CD4-positive, alpha-beta memory T cell (primary cell): ENCODE measurements at regions not wholly inside any gene's neighbourhood (a gene's known extent, or its start where the extent isn't known, plus 50 kb on each side); places are given as distances from the start of the nearest gene placed in this dataset.

Source experiments
- CTCF ChIA-PET: fragments of 350-600 bp; sonication (Branson Sonifier 250); formaldehyde crosslinking; loops from one replicate; lab custom pipeline; 2021; ENCODE audit warnings: inconsistent platforms; ENCODE audit not compliant: partially characterized antibody; lab: Charles Lee
- POLR2A ChIA-PET: fragments of 350-600 bp; sonication (Branson Sonifier 250); formaldehyde crosslinking; loops from one replicate; lab custom pipeline; 2021; ENCODE audit not compliant: partially characterized antibody; lab: Charles Lee
- DNase-seq, 5 donors: peaks; one replicate each; pipeline versions ENCODE4 v3.0.0 to v3.0.0-alpha.2; 2020 to 2022; ENCODE audit warnings: mixed read lengths in 1 of 5
- H3K27ac ChIP-seq: one replicate; pipeline ENCODE4 v1.7.0; 2013; ENCODE audit warnings: low read depth, low read length
- H3K27me3 ChIP-seq: 2 replicates; pipeline ENCODE4 v1.7.0; 2013; ENCODE audit warnings: mild to moderate bottlenecking, low read length, moderate library complexity; ENCODE audit not compliant: insufficient read depth
- H3K36me3 ChIP-seq: 2 replicates; pipeline ENCODE4 v1.7.0; 2013; ENCODE audit warnings: mild to moderate bottlenecking, low read length, moderate library complexity; ENCODE audit not compliant: insufficient read depth
- H3K4me1 ChIP-seq: 2 replicates; pipeline ENCODE4 v1.7.0; 2013; ENCODE audit warnings: mild to moderate bottlenecking, low read length, moderate library complexity; ENCODE audit not compliant: insufficient read depth
- H3K4me3 ChIP-seq, 2 donors: one replicate each; pipeline ENCODE4 v1.7.0; 2013; ENCODE audit warnings: low read length in 2 of 2, mild to moderate bottlenecking in 1 of 2
- H3K9me3 ChIP-seq, 2 donors: one replicate each; pipeline ENCODE4 v1.7.0; 2013; ENCODE audit warnings: low read length in 2 of 2, control low read depth in 1 of 2; ENCODE audit not compliant: control insufficient read depth in 1 of 2
- H3K27ac Mint-ChIP-seq, 7 donors: one replicate each; pipeline ENCODE4 v1.8.0; 2020 to 2021; ENCODE audit warnings: mixed read lengths in 7 of 7, mild to moderate bottlenecking in 6 of 7, inconsistent platforms in 3 of 7, moderate library complexity in 3 of 7
- H3K27me3 Mint-ChIP-seq, 2 donors: one replicate each; pipeline ENCODE4 v1.8.0; 2020 to 2021; ENCODE audit warnings: mixed read lengths in 2 of 2
- H3K36me3 Mint-ChIP-seq, 2 donors: one replicate each; pipeline ENCODE4 v1.8.0; 2020 to 2021; ENCODE audit warnings: mixed read lengths in 2 of 2, inconsistent platforms in 1 of 2, mild to moderate bottlenecking in 1 of 2
- H3K4me1 Mint-ChIP-seq, 4 donors: one replicate each; pipeline ENCODE4 v1.8.0; 2020 to 2021; ENCODE audit warnings: mixed read lengths in 4 of 4, mild to moderate bottlenecking in 1 of 4
- H3K4me3 Mint-ChIP-seq, 8 donors: one replicate each; pipeline ENCODE4 v1.8.0; 2020 to 2021; ENCODE audit warnings: mixed read lengths in 8 of 8, mild to moderate bottlenecking in 7 of 8, moderate library complexity in 6 of 8, inconsistent platforms in 3 of 8
- H3K9me3 Mint-ChIP-seq, 8 donors: one replicate each; pipeline ENCODE4 v1.8.0; 2020 to 2021; ENCODE audit warnings: mixed read lengths in 8 of 8, mild to moderate bottlenecking in 5 of 8, inconsistent platforms in 3 of 8, moderate library complexity in 1 of 8
- intact Hi-C: fragments of 100-400 bp; cut with micrococcal nuclease; formaldehyde crosslinking; loops from one replicate; pipeline ENCODE4 v1.15.1; 2023

GRCh38 chr2:133753665-133754064 lies 185.4 kb upstream of the NCKAP5 start:
- Histone ChIP-seq H3K36me3 (no peaks in the 10 kb centered on the region), H3K9me3 (no peaks in the 10 kb centered on the region), H3K4me3 (no peak overlapping the region), H3K4me1 (no peaks in the 10 kb centered on the region), H3K27me3 (no peaks in the 10 kb centered on the region), H3K27ac (no peak overlapping the region)
- DNase-seq: no peak
- Mint-ChIP-seq H3K4me1 (no peaks in the 10 kb centered on the region), H3K27ac (no peak overlapping the region), H3K36me3 (no peaks in the 10 kb centered on the region), H3K4me3 (no peak overlapping the region), H3K27me3 (peaks cover 7% of the 10 kb centered on the region in 2 donors), H3K9me3 (peaks cover 0 to 3% (median 0%) of the 10 kb centered on the region in 8 donors)
- CTCF ChIA-PET: no interaction called here
- intact Hi-C loops: no loop called here
- POLR2A ChIA-PET: no interaction called here

- Histone ChIP-seq H3K4me1 (no peaks in the 10 kb centered on the region), H3K4me3 (no peak overlapping the region), H3K27ac (no peak overlapping the region), H3K9me3 (no peaks in the 10 kb centered on the region), H3K36me3 (no peaks in the 10 kb centered on the region), H3K27me3 (no peaks in the 10 kb centered on the region)
- ChIA-PET CTCF (no interaction called here), POLR2A (no interaction called here)
- Mint-ChIP-seq H3K4me1 (no peaks in the 10 kb centered on the region), H3K27ac (no peak overlapping the region), H3K36me3 (no peaks in the 10 kb centered on the region), H3K9me3 (peaks cover 0 to 3% (median 0%) of the 10 kb centered on the region in 8 donors), H3K27me3 (peaks cover 8 to 10% of the 10 kb centered on the region in 2 donors), H3K4me3 (no peak overlapping the region)
- no peak for DNase-seq
- intact Hi-C loops: no loop called here
Measured at GRCh38 chr2:133755480-133756300, 187.4 kb upstream of the NCKAP5 start.

GRCh38 chr2:133756833-133757232 lies 188.6 kb upstream of the NCKAP5 start:
- H3K4me1 ChIP-seq: no peaks in the 10 kb centered on the region

GRCh38 chr2:133760376-133760775 lies 192.1 kb upstream of the NCKAP5 start:
- no peaks in the 10 kb centered on the region for H3K9me3 Mint-ChIP-seq
- POLR2A ChIA-PET: no interaction called here
- H3K27me3 Mint-ChIP-seq: peaks cover 6 to 7% of the 10 kb centered on the region in 2 donors
- no peak overlapping the region for H3K27ac Mint-ChIP-seq
- no peaks in the 10 kb centered on the region for H3K36me3 Mint-ChIP-seq
- CTCF ChIA-PET: no interaction called here
- no peaks in the 10 kb centered on the region for H3K27me3 ChIP-seq
- H3K4me1 Mint-ChIP-seq: no peaks in the 10 kb centered on the region
- DNase-seq: no peak
- H3K4me3 Mint-ChIP-seq: no peak overlapping the region
- no peak overlapping the region for H3K27ac ChIP-seq
- H3K4me3 ChIP-seq: no peak overlapping the region
- H3K4me1 ChIP-seq: no peaks in the 10 kb centered on the region
- intact Hi-C loops: no loop called here
- H3K9me3 ChIP-seq: no peaks in the 10 kb centered on the region
- H3K36me3 ChIP-seq: no peaks in the 10 kb centered on the region

More at GRCh38 chr2:133756833-133757232, 188.6 kb upstream of the NCKAP5 start:
- H3K9me3 Mint-ChIP-seq: peaks cover 0 to 3% (median 0%) of the 10 kb centered on the region in 8 donors
- ChIA-PET POLR2A (no interaction called here), CTCF (no interaction called here)
- no peak overlapping the region for H3K4me3 Mint-ChIP-seq
- H3K27me3 ChIP-seq: no peaks in the 10 kb centered on the region
- no peak overlapping the region for H3K27ac Mint-ChIP-seq
- H3K27ac ChIP-seq: no peak overlapping the region
- H3K27me3 Mint-ChIP-seq: peaks cover 6 to 7% of the 10 kb centered on the region in 2 donors
- no peak for DNase-seq
- H3K9me3 ChIP-seq: no peaks in the 10 kb centered on the region
- no peaks in the 10 kb centered on the region for H3K36me3 Mint-ChIP-seq
- H3K4me3 ChIP-seq: no peak overlapping the region
- no peaks in the 10 kb centered on the region for H3K36me3 ChIP-seq
- intact Hi-C loops: no loop called here
- H3K4me1 Mint-ChIP-seq: no peaks in the 10 kb centered on the region

- Mint-ChIP-seq H3K36me3 (no peaks in the 10 kb centered on the region), H3K4me3 (no peak overlapping the region), H3K9me3 (no peaks in the 10 kb centered on the region), H3K27me3 (peaks cover 0 to 8% of the 10 kb centered on the region in 2 donors), H3K4me1 (no peaks in the 10 kb centered on the region), H3K27ac (no peak overlapping the region)
- H3K27ac ChIP-seq: no peak overlapping the region
- no peak for DNase-seq
- H3K9me3 ChIP-seq: no peaks in the 10 kb centered on the region
- POLR2A ChIA-PET: no interaction called here
- no peak overlapping the region for H3K4me3 ChIP-seq
- no peaks in the 10 kb centered on the region for H3K36me3 ChIP-seq
- no peaks in the 10 kb centered on the region for H3K27me3 ChIP-seq
- intact Hi-C loops: no loop called here
- no peaks in the 10 kb centered on the region for H3K4me1 ChIP-seq
- CTCF ChIA-PET: no interaction called here
Measured at GRCh38 chr2:133765658-133766057, 197.4 kb upstream of the NCKAP5 start.

- CTCF ChIA-PET: no interaction called here
- Histone ChIP-seq H3K36me3 (no peaks in the 10 kb centered on the region), H3K4me3 (no peak overlapping the region), H3K9me3 (no peaks in the 10 kb centered on the region), H3K27me3 (no peaks in the 10 kb centered on the region), H3K4me1 (no peaks in the 10 kb centered on the region), H3K27ac (no peak overlapping the region)
- Mint-ChIP-seq H3K9me3 (no peaks in the 10 kb centered on the region), H3K27ac (no peak overlapping the region), H3K36me3 (no peaks in the 10 kb centered on the region), H3K4me1 (no peaks in the 10 kb centered on the region), H3K4me3 (no peak overlapping the region), H3K27me3 (peaks cover 0 to 8% of the 10 kb centered on the region in 2 donors)
- intact Hi-C loops: no loop called here
- POLR2A ChIA-PET: no interaction called here
- DNase-seq: no peak
Measured at GRCh38 chr2:133766164-133766832, 198.0 kb upstream of the NCKAP5 start.

- peaks cover 0 to 10% of the 10 kb centered on the region in 2 donors for H3K27me3 Mint-ChIP-seq
Measured at GRCh38 chr2:133768256-133768655, 200.0 kb upstream of the NCKAP5 start.

More at GRCh38 chr2:133768256-133768655, 200.0 kb upstream of the NCKAP5 start:
- intact Hi-C loops: no loop called here
- Histone ChIP-seq H3K4me1 (no peaks in the 10 kb centered on the region), H3K9me3 (no peaks in the 10 kb centered on the region), H3K36me3 (no peaks in the 10 kb centered on the region), H3K27ac (no peak overlapping the region), H3K4me3 (no peak overlapping the region), H3K27me3 (no peaks in the 10 kb centered on the region)
- DNase-seq: no peak
- Mint-ChIP-seq H3K36me3 (no peaks in the 10 kb centered on the region), H3K4me1 (no peaks in the 10 kb centered on the region), H3K4me3 (no peak overlapping the region), H3K9me3 (no peaks in the 10 kb centered on the region), H3K27ac (no peak overlapping the region)
- ChIA-PET CTCF (no interaction called here), POLR2A (no interaction called here)
